ENCODE measurements at regions not wholly inside any gene's neighbourhood (a gene's known extent, or its start where the extent isn't known, plus 50 kb on each side); places are given as distances from the start of the nearest gene placed in this dataset.
"Not testable (repeated sequence)": the region's sequence is repeated elsewhere in the genome, so short reads cannot be mapped to it uniquely, and the experiment has no call there.

DNA sequence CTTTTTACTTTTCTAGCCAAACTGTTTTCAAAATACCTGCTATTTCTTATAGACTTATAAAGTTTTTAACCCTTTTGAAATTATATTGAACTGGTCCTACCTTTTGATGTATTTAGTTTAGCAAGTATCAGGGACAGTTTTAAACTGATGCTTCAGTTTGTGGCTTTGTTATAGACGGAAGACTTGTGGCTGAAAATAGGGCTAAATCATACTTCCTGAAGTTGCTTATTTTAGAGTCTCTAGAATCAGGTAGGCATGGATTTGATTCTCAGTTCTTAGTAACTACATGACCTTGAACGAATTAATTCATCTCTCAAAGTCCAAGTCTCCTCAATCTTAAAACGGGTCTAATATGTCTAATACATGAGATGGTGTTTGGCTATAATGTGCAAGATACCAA lies 322.8 kb downstream of the RAP2B start:
- no peak for ATAC-seq
- Histone ChIP-seq H3K4me3 (no peak overlapping the region), H3K4me1 (no peaks in the 10 kb centered on the region), H3K27me3 (ENCODE audit: low read depth) (no peaks in the 10 kb centered on the region), H3K36me3 (no peaks in the 10 kb centered on the region), H3K9me3 (no peaks in the 10 kb centered on the region), H3K27ac (no peak overlapping the region)
- no peak for DNase-seq
- intact Hi-C loops (cut with DNase I), result no loop called here
- TF ChIP-seq, protein P1, sequence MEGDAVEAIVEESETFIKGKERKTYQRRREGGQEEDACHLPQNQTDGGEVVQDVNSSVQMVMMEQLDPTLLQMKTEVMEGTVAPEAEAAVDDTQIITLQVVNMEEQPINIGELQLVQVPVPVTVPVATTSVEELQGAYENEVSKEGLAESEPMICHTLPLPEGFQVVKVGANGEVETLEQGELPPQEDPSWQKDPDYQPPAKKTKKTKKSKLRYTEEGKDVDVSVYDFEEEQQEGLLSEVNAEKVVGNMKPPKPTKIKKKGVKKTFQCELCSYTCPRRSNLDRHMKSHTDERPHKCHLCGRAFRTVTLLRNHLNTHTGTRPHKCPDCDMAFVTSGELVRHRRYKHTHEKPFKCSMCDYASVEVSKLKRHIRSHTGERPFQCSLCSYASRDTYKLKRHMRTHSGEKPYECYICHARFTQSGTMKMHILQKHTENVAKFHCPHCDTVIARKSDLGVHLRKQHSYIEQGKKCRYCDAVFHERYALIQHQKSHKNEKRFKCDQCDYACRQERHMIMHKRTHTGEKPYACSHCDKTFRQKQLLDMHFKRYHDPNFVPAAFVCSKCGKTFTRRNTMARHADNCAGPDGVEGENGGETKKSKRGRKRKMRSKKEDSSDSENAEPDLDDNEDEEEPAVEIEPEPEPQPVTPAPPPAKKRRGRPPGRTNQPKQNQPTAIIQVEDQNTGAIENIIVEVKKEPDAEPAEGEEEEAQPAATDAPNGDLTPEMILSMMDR (IDR thresholded peaks at IDR 0.05), result no peak

DNA sequence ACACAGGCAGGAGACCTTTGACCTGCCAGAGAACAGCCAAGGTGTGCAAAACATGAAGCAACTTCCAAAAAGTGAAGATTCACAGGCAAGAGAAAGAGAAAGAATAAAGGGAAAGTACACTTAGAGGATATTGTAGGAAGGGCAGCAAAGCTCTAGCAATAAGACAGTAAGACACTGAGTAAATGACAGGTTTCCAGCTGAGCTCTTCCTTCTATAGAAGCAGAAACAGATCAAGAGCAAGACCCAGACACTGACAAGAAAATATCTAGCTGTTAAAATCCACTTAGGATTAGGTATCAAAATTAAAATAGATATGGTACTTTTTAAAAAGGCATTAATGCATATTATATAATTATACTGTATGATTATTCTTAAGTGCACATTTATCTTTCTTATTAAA lies 333.4 kb downstream of the RAP2B start:
- ATAC-seq, result no peak

DNA sequence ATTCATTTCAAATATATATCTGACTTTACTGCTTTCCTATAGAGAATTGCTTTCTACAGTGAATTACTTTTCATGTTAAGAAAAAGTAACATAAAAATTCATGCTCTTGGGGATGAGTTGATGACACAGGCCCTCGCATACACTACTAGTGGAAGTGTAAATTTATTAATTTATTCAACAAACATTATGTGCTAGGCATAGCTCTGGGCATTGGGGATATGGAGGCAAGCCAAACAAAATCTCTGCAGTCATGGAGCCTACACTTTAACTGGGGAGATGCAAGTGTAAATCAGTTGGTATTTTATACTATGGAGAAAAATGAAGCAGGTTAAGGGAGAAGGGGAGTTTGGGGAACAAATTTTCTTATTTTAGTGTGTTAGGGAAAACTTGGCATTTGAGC lies 340.7 kb downstream of the RAP2B start:
- no peak for DNase-seq
- Histone ChIP-seq H3K4me3 (no peak overlapping the region), H3K27ac (no peak overlapping the region), H3K4me1 (no peaks in the 10 kb centered on the region), H3K27me3 (ENCODE audit: low read depth) (no peaks in the 10 kb centered on the region), H3K9me3 (no peaks in the 10 kb centered on the region), H3K36me3 (no peaks in the 10 kb centered on the region)
- no peak for ATAC-seq
- intact Hi-C loops (cut with DNase I), result no loop called here
- TF ChIP-seq, protein P1 (IDR thresholded peaks at IDR 0.05), result no peak

More for the DNA sequence above, 333.4 kb downstream of the RAP2B start:
- H3K27ac ChIP-seq, result no peak overlapping the region
- no peak overlapping the region for H3K4me3 ChIP-seq
- TF ChIP-seq, protein P1 (IDR thresholded peaks at IDR 0.05), result no peak
- no peaks in the 10 kb centered on the region for H3K27me3 ChIP-seq (ENCODE audit: low read depth)
- no peaks in the 10 kb centered on the region for H3K9me3 ChIP-seq
- H3K36me3 ChIP-seq, result no peaks in the 10 kb centered on the region
- no peak for DNase-seq
- no peaks in the 10 kb centered on the region for H3K4me1 ChIP-seq
- intact Hi-C loops (cut with DNase I), result no loop called here

DNA sequence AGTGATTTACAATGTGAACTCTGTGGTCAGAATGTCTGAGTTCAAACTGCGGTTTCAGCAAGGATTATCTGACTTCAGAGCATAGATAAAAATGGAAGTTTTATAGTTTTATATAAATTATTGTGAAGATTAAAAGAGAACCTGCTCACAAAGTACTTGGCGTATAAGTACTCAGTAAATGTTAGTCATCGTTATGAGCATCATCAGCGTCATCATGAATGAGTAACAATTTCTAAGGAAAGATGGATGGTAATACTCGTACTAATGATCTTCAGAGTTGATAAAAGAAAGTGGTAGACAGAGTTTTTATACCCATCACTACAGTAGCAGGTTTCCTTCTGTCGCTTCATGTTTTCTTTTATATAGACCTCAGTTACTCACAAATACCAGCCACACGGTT lies 341.8 kb downstream of the RAP2B start:
- no peaks in the 10 kb centered on the region for H3K36me3 ChIP-seq
- TF ChIP-seq, protein P1 (IDR thresholded peaks at IDR 0.05), result no peak
- no peak overlapping the region for H3K4me3 ChIP-seq
- ATAC-seq (no peak), DNase-seq (no peak)
- H3K27ac ChIP-seq, result no peak overlapping the region
- no peaks in the 10 kb centered on the region for H3K4me1 ChIP-seq
- no peaks in the 10 kb centered on the region for H3K27me3 ChIP-seq (ENCODE audit: low read depth)
- no peaks in the 10 kb centered on the region for H3K9me3 ChIP-seq
- intact Hi-C loops (cut with DNase I), result no loop called here

DNA sequence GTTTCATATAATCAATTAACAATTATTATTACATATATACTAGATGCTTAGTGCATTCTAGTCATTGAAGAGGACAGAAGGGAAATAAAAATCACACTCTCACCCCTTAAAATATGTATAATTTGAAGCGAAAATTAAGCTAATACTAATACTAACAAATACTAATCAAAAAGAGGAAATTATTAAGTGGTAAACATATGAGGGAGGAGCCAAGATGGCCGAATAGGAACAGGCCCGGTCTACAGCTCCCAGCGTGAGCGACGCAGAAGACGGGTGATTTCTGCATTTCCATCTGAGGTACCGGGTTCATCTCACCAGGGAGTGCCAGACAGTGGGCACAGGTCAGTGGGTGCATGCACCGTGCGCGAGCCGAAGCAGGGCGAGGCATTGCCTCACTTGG lies 344.2 kb downstream of the RAP2B start:
- intact Hi-C loops (cut with DNase I); H3K27me3 ChIP-seq (ENCODE audit: low read depth): not testable (repeated sequence)

DNA sequence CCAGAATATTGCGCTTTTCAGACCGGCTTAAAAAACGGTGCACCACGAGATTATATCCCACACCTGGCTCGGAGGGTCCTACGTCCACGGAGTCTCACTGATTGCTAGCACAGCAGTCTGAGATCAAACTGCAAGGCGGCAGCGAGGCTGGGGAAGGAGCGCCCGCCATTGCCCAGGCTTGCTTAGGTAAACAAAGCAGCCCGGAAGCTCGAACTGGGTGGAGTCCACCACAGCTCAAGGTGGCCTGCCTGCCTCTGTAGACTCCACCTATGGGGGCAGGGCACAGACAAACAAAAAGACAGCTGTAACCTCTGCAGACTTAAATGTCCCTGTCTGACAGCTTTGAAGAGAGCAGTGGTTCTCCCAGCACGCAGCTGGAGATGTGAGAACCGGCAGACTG lies 344.7 kb downstream of the RAP2B start:
- H3K9me3 ChIP-seq; intact Hi-C loops (cut with DNase I); H3K27me3 ChIP-seq (ENCODE audit: low read depth); H3K4me1 ChIP-seq; H3K27ac ChIP-seq; H3K36me3 ChIP-seq; DNase-seq; ATAC-seq; H3K4me3 ChIP-seq: not testable (repeated sequence)

More for the DNA sequence above, 344.2 kb downstream of the RAP2B start:
- not testable (repeated sequence) for H3K4me1 ChIP-seq, H3K27ac ChIP-seq, ATAC-seq, H3K4me3 ChIP-seq, H3K9me3 ChIP-seq, DNase-seq, H3K36me3 ChIP-seq

DNA sequence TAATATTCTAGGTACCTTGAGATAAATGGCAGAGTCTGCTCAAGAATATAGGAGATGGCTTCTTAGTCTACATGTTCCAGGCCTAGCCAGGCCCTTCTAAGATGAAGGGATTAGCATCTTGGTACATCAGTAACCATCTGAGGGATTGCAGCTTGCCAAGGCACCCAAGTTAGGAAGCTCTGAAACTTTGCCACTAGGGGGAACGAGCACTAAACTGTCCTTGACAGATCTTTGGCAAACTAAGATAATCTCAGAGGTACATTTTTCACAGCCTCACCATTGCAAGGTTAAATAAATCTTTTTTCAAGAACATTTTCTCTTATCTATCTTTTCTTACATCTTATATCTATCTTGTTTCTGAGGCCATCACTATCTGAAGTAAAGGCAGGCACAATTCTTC lies 351.2 kb downstream of the RAP2B start:
- no peaks in the 10 kb centered on the region for H3K9me3 ChIP-seq
- DNase-seq (no peak), ATAC-seq (no peak)
- H3K27ac ChIP-seq, result no peak overlapping the region
- no peaks in the 10 kb centered on the region for H3K36me3 ChIP-seq
- H3K4me3 ChIP-seq, result no peak overlapping the region
- no peaks in the 10 kb centered on the region for H3K4me1 ChIP-seq
- intact Hi-C loops (cut with DNase I), result no loop called here
- TF ChIP-seq, protein P1 (IDR thresholded peaks at IDR 0.05), result peak; percentile 24
- H3K27me3 ChIP-seq (ENCODE audit: low read depth), result no peaks in the 10 kb centered on the region
